ENCODE measurements at regions not wholly inside any gene's neighbourhood (a gene's known extent, or its start where the extent isn't known, plus 50 kb on each side); places are given as distances from the start of the nearest gene placed in this dataset.
A peak's percentile ranks its signal among the peaks of the same experiment; 100 is the strongest.

- no peak for ATAC-seq
- no peak overlapping the region for H3K9ac ChIP-seq (ENCODE audit: insufficient read depth in 1 of 2, low read depth in 2 of 2, low read length in 2 of 2)
- no peak overlapping the region for H3K27ac ChIP-seq (ENCODE audit: extremely low read depth, low read depth, low read length)
- BruUV-seq (replicated peaks), result no TSS peak
- DNase-seq (ENCODE audit: extremely low read depth in 1 of 4, low spot score in 3 of 4), result no peak
- no peak overlapping the region for H2AFZ ChIP-seq (ENCODE audit: low read depth, low read length)
- no peaks in the 10 kb centered on the region for H3K79me2 ChIP-seq (ENCODE audit: control insufficient read depth, insufficient read depth, low read length)
- H3K9me3 ChIP-seq (replicated peaks; ENCODE audit: control insufficient read depth, insufficient read depth, low read depth, low read length), result 0 out of 2 replicates have a peak, but pooled peaks cover 3% of the 10 kb centered on the region
- no peaks in the 10 kb centered on the region for H3K27me3 ChIP-seq (ENCODE audit: control insufficient read depth in 2 of 2, insufficient read depth in 2 of 2, low read length in 2 of 2)
- no peaks in the 10 kb centered on the region for H3K36me3 ChIP-seq (ENCODE audit: control insufficient read depth, insufficient read depth, low read length)
- no peaks in the 10 kb centered on the region for H3K9me1 ChIP-seq (ENCODE audit: control insufficient read depth, insufficient read depth, low read length)
- TF ChIP-seq CBX1 (IDR thresholded peaks at IDR 0.05; ENCODE audit: low read depth), result 0 out of 2 replicates have a peak, but pooled peaks have one; percentile 40
- 0 out of 2 replicates have a peak, but pooled peaks have one; percentile 24 for TF ChIP-seq TRIM28 (IDR thresholded peaks at IDR 0.05)
- no peak for TF ChIP-seq ZBTB49 (CRISPR knock-in tag; IDR thresholded peaks at IDR 0.05; ENCODE audit: borderline replicate concordance)
- peak; percentile 76; the same call in 1 of the 2 replicates for TF ChIP-seq CBX5 (IDR thresholded peaks at IDR 0.05; ENCODE audit: borderline replicate concordance, low read depth)
- TF ChIP-seq CEBPZ (IDR thresholded peaks at IDR 0.05; ENCODE audit: borderline replicate concordance, low read depth, low read length), result peak; percentile 59
- TF ChIP-seq NFIC (IDR thresholded peaks at IDR 0.05), result no peak
- TF ChIP-seq ZFP36 (IDR thresholded peaks at IDR 0.05; ENCODE audit: low read depth, low read length, partially characterized antibody), result peak; percentile 88
- no peak for TF ChIP-seq ZNF277 (CRISPR knock-in tag; IDR thresholded peaks at IDR 0.05; ENCODE audit: borderline replicate concordance)
- TF ChIP-seq BCOR (IDR thresholded peaks at IDR 0.05), result no peak
- TF ChIP-seq JUND (IDR thresholded peaks at IDR 0.05; ENCODE audit: borderline replicate concordance, low read depth, low read length), result no peak
- no peak for TF ChIP-seq JUND (tag; IDR thresholded peaks at IDR 0.05; ENCODE audit: borderline replicate concordance, low read depth, low read length)
- ChIA-PET CTCF (ENCODE audit: low intra/inter-chr PET ratio) (no interaction called here), POLR2A (no interaction called here)
- H3K4me2 ChIP-seq (ENCODE audit: insufficient read depth, low read length), result no peak overlapping the region
- in situ Hi-C loops (cut with MboI) (no loop called here), intact Hi-C loops (cut with micrococcal nuclease) (no loop called here)
- no peaks in the 10 kb centered on the region for H3K4me1 ChIP-seq (replicated peaks in 1 of 2; ENCODE audit: control insufficient read depth in 2 of 2, insufficient read depth in 2 of 2, low read length in 2 of 2)
- H4K20me1 ChIP-seq (replicated peaks; ENCODE audit: control insufficient read depth, insufficient read depth, low read length), result no peaks in the 10 kb centered on the region
- no peak overlapping the region for H3K4me3 ChIP-seq
- FAIRE-seq, result no peak
Observed at GRCh38 chr5:43815497-43815896, 212.5 kb downstream of the NNT start.
